ENCODE measurements at regions not wholly inside any gene's neighbourhood (a gene's known extent, or its start where the extent isn't known, plus 50 kb on each side); places are given as distances from the start of the nearest gene placed in this dataset.

- TF ChIP-seq, protein P1, sequence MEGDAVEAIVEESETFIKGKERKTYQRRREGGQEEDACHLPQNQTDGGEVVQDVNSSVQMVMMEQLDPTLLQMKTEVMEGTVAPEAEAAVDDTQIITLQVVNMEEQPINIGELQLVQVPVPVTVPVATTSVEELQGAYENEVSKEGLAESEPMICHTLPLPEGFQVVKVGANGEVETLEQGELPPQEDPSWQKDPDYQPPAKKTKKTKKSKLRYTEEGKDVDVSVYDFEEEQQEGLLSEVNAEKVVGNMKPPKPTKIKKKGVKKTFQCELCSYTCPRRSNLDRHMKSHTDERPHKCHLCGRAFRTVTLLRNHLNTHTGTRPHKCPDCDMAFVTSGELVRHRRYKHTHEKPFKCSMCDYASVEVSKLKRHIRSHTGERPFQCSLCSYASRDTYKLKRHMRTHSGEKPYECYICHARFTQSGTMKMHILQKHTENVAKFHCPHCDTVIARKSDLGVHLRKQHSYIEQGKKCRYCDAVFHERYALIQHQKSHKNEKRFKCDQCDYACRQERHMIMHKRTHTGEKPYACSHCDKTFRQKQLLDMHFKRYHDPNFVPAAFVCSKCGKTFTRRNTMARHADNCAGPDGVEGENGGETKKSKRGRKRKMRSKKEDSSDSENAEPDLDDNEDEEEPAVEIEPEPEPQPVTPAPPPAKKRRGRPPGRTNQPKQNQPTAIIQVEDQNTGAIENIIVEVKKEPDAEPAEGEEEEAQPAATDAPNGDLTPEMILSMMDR (conservative IDR thresholded peaks at IDR 0.05; ENCODE audit: low read length), result no peak
- no peak for TF ChIP-seq EZH2phosphoT487 (IDR thresholded peaks at IDR 0.05; ENCODE audit: borderline replicate concordance)
Observed at GRCh38 chr17:20791626-20792025, 212.1 kb downstream of the CDRT15L2 start.

Data from Loucy (cell line).